DOHH2 (cell line): ENCODE measurements at regions not wholly inside any gene's neighbourhood (a gene's known extent, or its start where the extent isn't known, plus 50 kb on each side); places are given as distances from the start of the nearest gene placed in this dataset.

ENCODE experiments used
- CTCF ChIP-seq: fragments of 200-600 bp; sonication (generic); IDR thresholded peaks from one replicate; pipeline ENCODE4 v1.5.1; 2014; ENCODE audit warnings: antibody characterized with exemption, mild to moderate bottlenecking, low read depth, low read length; ENCODE audit not compliant: poor library complexity, severe bottlenecking
- EZH2phosphoT487 ChIP-seq: fragments of 200-600 bp; sonication (generic); IDR thresholded peaks from 2 replicates; pipeline ENCODE4 v1.6.1; 2017; ENCODE audit warnings: borderline replicate concordance, mild to moderate bottlenecking, antibody characterized with exemption, low read length, moderate library complexity, mixed read lengths

GRCh38 chr3:87828046-87828445, 230.8 kb downstream of the CGGBP1 start:
- TF ChIP-seq CTCF: no peak
- no peak for TF ChIP-seq EZH2phosphoT487
